GM21447 (cell line): ENCODE measurements at regions not wholly inside any gene's neighbourhood (a gene's known extent, or its start where the extent isn't known, plus 50 kb on each side); places are given as distances from the start of the nearest gene placed in this dataset.

Experiments used
- ATAC-seq: cut with Tn5 transposase; IDR thresholded peaks from one replicate; pipeline ENCODE4 v1.9.1; 2021; ENCODE audit not compliant: unreplicated experiment

DNA sequence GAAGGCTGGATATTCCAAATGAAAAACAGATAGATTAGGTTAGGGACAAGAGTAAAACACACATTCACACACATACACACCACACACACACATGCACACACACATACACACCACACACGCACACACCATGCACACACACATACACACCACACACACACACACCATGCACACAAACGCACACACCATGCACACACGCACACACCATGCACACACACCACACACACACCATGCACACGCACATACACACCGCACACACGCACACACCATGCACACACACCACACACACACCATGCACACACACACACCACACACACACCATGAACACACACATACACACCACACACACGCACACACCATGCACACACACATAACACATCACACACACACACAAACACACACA is 203.7 kb upstream of the ZFHX3 start:
- ATAC-seq = no peak

DNA sequence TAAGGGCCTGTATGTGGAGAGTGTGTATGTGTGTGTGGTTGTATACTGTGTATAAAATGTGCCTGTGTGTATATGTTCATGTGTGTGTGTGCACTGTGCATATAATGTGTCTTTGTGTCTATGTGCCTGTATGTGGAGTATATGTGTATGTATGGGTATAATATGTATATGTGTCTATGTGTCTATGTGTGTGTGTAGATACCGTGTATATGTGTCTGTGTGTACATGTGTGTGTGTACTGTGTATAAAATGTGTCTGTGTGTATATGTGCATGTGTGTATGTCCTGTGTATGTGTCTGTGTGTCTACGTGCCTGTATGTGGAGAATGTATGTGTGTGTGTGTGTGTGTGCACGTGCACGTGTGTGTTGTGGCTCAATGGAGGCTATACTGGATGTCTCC is 200.4 kb upstream of the ZFHX3 start:
- ATAC-seq = no peak

DNA sequence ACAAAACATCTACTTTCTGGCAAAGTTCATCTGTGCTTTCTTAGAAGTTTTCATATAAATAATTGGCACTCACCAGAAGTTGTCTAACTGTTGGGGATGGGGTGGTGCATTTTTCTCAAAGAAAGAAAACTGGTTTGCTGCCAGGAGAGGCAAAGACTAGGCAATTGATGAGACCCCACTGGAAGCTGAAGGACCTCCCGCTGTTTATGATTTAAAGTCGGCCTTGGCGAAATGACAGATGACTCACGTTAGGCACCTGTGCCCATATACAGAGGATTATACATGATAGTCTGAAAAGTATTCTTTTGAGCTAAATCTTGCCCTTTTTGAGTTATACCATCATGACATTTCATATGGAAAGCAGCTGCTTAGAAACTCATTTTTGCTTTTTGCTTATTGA is 193.0 kb upstream of the ZFHX3 start:
- ATAC-seq = no peak

DNA sequence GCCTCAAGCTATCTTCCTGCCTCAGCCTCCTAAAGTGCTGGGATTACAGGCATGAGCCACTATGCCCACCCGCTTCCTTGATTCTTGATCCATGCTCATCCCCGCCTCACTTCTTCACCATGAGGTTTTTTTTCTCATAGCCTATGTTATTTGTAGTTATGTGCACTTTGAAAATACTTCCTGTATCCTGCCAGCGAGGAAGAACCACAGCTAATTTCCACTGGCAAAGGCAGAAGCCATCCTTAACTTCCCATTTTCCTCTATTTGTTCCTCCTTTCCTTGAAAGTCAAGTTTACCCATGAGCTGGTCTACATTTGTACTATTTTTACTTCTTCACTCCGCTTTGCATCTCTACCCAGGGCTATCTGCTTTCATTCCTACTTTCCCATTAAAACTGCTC is 189.7 kb upstream of the ZFHX3 start:
- no peak for ATAC-seq

DNA sequence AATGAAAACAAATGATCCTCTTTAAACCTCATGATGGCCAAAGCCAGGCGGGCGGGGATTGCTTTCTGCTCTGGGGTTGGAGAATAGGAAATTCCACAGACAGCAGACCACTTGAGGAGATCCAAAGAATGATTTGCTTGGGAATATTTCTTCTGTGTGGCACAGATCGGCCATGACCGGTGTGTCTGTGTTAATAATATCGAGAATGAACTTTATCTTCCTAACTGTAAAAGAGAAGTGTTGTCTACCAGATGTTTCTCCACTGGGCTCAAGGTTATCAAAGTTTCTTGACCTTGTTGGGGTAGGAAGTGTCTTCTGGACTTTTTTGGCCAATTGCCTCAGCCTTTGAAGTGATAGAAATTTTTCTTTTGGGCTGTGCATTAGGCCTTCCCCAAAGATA is 186.6 kb upstream of the ZFHX3 start:
- ATAC-seq = no peak

DNA sequence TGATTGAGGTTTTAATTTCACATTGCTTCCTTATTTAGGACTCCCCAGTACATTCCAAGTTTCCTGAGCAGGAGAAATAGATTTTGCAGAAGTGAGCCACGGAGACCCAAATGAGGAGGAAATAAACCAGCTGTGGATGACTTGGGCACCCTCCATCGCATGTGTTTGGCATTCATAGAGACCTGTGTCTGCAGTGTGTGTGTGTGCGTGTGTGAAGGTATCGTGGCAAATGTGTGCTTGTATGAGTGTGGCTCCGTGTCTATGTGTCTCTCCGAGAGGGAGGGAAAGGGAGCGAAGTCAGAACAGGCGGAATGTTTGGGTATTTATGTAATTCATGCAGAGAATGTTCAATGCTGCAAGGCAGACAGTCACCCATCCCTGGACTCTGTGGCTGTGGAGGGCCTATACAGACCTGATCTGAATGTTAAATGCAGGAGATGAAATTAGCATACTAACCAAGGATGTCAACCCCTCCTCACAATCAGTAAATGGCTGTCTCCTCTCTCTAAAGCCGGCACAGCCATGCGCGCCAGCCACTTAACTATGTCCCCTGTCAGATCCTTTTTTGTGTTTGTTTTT is 186.0 kb upstream of the ZFHX3 start:
- no peak for ATAC-seq

DNA sequence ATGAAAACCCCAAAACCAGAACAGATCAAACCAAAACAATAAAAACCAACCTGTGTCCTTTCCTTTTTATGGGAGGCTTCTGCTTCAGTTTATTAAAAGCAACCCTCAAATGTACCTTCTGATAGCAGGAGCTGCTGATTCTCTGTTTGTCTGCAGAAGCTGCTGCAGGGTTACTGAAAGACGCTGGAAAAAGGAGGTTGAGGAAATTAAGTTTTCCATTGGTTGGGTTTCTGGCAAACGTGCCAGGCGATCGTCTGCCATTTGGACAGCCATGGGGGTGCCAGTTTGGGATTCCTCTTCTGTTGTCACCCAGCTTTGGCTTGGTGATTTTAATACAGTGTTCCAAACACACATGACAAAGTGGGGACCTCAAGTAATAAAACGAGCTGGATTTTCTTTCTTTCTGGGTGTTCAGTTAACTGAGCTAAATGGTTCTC is 185.4 kb upstream of the ZFHX3 start:
- ATAC-seq = no peak

DNA sequence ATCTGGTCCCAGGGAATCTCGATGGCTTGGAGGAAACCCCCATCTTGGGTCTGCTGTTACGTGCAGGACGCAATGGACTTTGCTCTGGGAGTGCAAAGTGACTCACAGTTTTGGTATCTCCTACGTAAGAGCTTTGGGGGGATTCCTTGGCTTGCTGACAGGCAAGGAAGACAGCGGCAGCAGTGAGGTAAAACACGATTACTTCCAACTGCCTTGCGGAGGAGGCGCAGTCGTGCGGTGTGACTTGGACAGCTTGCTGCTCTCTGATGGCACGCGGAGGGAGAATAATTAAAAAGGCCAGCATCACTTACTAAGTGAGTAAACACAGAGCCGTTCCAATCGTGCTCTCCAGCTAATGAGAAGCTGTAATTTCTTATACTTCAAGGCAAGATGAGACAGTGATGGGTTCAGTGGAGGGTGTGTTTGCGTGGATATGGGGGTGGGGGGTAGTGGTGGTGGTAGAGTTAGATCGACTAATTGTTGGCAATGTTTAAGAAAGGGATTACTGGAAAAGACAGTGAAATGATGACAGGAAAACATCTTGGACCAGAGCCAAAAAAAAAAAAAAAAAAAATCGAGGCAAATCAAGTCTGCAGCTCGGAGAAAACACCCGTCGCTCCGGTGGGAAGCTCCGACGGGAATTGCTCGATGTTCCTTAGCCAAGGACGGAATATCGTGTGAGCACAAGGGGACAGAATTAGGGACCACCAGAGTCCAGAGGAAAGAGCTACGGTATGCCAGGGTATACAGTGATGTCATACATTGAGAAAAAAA is 184.8 kb upstream of the ZFHX3 start:
- no peak for ATAC-seq

DNA sequence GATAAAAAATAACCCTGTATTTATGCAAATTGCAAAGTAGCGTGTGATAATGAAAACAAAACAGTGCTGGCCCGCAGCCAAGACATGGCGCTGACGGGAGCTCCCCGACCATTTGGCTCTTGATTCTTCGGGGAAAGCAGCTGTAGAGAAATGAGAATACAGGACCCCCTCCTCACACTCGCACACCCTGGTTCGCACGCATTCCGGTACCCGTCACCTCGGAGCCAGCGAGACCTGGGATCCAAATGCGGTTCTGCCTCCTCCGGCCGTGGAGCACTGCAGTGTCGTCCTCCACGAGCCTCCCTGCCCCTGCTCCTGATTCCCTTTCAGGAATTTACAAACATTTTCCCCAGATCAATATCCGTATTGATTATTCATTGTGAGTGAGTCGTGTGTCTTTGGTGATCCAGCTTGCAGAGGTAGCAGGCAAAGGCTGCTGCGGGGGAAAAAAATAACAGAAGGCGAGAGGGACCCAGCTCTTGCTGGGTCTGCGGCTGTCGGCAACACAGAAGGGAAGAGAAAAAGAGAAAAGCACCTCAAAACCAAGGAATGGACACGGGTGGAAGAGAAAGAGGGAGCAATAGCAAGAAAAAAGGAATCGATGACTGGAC is 184.1 kb upstream of the ZFHX3 start:
- no peak for ATAC-seq

DNA sequence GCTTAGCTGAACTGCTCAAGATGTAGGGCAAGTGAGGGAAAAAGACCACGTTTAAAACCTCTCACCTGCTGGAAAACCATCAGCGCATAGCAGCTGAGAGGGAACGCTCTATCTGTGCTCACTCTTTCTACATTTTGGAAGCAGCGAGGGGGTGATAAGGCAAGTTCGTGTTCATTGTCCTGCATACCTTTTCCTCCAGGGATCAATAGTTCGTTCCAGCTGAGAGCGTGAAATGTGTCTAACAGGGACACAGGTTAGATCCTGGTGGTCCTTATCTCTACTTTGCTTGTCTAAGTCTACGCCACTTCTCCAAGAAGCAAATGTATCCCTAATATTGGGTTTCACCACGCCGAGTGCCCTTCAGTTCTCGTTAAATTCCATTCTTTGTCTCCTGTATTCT is 183.5 kb upstream of the ZFHX3 start:
- ATAC-seq = no peak

DNA sequence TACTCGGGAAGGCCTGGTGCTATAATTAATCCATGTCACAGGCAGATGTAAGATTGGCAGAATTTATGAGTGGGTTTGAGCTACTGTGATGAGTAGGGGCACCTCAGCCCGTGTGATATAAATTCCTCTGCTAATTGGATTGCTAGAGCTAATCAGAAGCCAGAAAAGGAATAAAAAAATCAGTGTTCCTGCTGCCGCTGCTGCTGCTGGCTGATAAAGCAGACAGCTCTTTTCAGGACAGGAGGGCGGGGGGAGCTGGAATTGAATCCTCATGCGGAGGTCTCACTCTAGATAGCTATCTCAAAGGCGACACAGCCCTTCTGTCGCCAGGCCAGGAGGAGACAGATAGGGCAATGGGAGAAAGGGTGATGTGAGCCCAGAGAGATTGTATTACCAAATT is 182.7 kb upstream of the ZFHX3 start:
- no peak for ATAC-seq

DNA sequence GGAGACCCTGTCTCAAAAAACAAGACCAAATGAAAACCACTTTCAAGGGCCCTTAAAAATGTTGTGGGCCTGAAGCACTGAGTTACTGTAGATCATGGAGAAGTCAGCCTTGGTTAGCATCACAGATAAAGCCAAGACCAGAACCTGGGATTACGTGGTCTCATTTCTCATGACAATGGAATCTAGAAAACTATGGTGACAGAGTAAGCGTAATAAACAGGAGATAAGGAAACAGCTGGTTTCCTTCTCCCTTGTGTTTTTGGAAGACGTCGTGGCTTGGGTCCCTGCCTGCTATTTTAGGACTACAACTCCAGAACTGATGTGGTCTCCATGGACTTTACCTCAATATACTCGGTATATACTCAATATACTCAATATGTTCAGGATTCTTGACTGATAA is 180.7 kb upstream of the ZFHX3 start:
- no peak for ATAC-seq

DNA sequence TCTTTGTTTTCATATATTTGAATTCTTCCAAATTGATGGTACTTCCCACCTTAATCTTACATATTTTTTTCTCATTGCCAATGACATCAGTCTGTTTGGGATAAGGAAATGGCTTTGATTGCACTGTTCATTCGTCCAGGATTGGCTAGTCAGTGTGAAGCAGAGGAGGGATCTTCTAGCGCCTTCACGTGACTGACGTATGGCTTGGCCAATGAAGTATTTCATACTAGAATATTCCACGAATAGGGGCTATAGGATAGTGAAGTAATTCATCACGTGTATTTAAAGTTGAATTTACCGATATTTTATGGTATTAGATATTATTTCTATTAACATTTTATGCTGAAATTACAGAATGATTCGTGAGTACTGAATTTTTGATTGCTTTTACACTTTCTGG is 178.7 kb upstream of the ZFHX3 start:
- ATAC-seq = no peak

DNA sequence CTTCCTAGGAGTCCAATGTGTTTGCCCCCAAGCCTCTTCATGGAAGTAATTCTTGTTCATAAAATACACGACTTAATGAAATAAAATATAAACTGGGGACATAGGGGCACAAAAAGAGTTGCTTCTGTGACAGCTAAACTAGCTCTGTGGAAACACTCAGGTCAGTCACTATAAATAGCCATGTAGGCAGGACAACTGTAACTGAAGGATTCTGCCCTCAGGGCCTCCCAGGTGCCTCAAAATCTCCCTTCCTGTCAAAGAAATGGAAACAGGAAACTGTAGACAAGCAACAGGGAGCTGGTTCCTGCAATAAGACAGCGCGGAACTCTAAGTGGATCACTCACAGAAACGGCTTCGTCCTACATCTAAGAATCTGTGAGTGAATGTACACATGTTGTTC is 178.1 kb upstream of the ZFHX3 start:
- no peak for ATAC-seq

DNA sequence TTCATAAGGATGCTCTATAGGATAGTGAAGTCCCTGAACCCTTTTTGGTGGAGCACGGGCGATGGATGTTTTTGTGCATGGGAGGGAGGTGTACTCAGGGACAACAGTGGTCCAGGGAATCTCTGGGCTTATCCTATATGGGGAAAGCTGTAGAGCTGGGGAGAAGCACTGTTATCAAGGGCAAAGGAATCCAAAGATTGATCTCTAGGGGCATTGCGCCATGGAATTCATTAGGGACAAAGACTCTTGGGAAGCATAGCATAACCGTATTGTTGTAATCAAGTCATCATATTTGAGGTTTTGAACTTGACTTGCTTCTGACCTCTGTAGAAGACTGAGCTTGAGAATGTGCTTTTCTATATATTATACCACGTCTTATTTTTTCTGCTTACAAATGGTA is 172.9 kb upstream of the ZFHX3 start:
- no peak for ATAC-seq

DNA sequence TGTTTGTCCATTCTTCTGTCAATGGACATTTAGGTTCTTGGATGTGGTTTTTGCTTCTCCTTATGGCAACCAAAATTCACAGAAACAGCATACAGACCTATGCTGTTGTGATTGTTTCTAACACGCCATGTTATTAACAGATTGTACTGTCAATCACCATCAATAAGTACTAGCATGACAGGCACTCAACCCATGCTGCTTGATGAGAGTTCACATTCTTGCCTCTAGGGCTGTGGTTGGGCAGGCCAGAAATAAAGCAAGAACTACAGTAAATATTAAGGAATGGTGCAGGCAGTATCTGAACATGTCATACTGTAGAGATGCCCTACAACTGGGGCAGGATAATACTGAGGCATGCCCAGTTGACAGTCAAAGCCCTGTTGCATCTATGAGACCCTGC is 171.2 kb upstream of the ZFHX3 start:
- ATAC-seq = no peak

DNA sequence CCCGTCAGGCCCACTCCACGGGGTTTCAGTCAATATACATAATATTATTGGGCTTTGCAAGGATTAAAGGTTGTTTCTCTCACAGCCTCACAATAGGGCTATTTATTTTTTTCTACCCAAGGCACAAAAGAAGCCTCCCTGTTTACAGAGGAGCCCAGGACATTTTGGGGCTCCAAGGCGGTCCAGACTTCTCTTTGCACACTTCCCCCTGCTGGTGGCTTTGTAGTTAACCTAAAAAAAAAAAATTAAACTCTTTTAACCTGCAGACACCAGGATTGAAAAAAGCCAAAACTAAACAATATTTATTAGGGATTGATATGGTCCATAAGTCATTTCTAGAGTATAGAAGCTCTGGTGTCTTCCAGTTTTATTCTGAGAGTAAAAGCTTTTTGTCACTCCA is 169.7 kb upstream of the ZFHX3 start:
- no peak for ATAC-seq

DNA sequence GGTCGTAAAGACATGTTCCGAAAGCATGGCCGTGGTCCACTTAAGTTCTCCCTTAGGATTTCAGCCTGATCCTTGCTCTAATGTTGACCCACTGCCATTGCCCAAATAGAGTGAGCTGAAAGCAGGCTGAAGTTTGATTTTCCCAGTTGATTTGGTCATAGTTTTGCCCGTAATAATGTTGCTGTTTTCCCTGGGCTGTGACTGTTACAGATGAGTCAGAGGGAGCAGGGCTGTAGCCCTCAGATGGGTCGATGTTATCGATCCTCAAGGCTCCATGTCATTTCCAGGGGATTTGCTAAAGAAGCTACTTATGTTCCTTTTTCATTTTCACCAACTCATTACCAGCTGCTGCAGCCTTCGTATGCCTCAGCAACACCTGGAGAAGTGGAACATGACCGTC is 169.0 kb upstream of the ZFHX3 start:
- ATAC-seq = no peak

DNA sequence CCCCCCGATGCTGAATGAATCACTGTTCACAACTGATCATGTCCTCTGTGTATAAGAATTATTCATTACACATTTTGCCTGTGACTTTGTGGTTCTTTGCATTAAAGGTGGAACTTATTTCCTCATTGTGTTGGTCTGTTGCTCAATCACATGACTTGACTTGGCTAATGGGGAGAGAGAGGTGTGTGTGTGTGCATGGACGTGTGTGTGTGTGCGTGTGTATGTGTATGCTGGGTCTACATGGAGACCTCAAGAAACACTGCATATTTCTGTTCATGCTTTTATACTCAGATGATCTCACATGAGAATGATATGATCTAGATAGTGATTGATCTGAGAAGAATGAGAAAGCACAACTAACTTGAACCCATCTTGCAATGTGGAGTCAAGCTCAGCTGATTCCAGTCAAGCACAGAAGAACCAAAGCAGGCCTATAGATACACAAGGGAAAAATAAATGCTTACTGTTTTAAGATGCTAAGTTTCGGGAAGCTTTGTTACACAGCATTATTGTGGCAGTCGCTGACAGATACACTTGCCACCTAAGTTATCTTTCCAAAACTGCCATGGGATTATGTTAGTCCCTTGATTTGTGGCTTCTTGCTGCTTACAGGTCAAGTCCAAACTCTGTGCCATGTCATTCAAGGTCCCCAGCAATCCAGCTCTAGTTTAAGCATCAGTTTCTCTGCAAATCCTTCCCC is 167.9 kb upstream of the ZFHX3 start:
- ATAC-seq = no peak

DNA sequence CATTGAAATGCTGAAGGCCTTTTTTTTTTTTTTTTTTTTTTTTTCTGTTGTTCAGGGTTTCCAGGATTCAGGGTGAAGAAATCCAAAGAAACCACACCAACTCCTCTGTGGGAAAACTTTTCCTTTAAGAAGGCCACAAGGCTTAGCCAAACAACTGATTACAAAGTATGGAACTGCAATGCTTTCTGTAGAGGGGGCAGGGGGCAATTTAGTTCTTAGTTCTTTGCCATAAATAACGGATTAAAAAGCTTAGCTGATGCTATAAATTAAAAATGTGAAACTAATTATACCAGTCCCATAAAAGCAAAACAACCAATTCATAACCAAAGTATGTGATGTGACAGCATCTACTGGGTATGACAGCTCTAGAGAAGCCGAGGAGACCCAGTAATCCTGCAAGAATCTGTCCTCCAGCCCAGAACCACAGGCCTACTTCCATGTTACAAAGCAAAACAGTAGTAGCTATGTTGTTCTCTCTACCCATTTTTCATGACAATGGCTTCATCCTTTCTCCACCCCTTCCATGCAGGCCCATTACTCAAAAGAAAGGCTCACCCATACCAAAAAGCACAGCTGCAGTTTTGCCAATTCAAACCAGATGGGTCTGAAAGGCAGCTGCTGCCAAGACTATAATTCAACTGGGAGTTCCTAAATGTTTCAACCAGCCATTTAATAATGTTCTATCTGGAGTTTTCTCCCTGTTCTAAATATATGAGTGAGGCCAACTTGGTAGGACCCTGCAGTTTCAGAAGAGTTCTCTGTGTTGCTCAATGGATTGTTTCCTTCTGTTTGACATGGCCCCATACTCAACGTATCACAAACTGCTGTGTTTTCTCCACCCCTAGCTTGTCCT is 167.1 kb upstream of the ZFHX3 start:
- no peak for ATAC-seq
